CD14-positive monocyte (primary cell): ENCODE measurements at regions not wholly inside any gene's neighbourhood (a gene's known extent, or its start where the extent isn't known, plus 50 kb on each side); places are given as distances from the start of the nearest gene placed in this dataset.

Source experiments
- DNase-seq, 3 donors: peaks; one replicate each; pipeline ENCODE4 v3.0.0-alpha.2; 2011 to 2022
- H2AFZ ChIP-seq: 2 replicates; pipeline ENCODE4 v1.6.0; 2012; ENCODE audit warnings: mild to moderate bottlenecking, low read depth, low read length, inconsistent platforms; ENCODE audit not compliant: insufficient read depth, poor library complexity, severe bottlenecking
- H3K27ac ChIP-seq, 2 donors: 1 replicate in 1 of 2; 2 replicates in 1 of 2; pipeline ENCODE4 v1.5.1; 2012 to 2013; ENCODE audit warnings: low read length in 2 of 2, control low read depth in 1 of 2, inconsistent platforms in 1 of 2, low read depth in 1 of 2, mild to moderate bottlenecking in 1 of 2
- H3K27me3 ChIP-seq, 2 donors: one replicate each; pipeline versions ENCODE4 v1.6.0 to v1.6.1; 2011 to 2013; ENCODE audit warnings: low read length in 2 of 2; ENCODE audit not compliant: control insufficient read depth in 2 of 2, insufficient read depth in 2 of 2
- H3K36me3 ChIP-seq, 2 donors: replicated peaks in 1 of 2; 1 replicate in 1 of 2; 2 replicates in 1 of 2; pipeline versions ENCODE4 v1.5.1 to v1.6.1; 2012 to 2013; ENCODE audit warnings: low read length in 2 of 2, control low read depth in 1 of 2, inconsistent platforms in 1 of 2, mild to moderate bottlenecking in 1 of 2; ENCODE audit not compliant: insufficient read depth in 2 of 2, control insufficient read depth in 1 of 2
- H3K4me1 ChIP-seq, 2 donors: 1 replicate in 1 of 2; 2 replicates in 1 of 2; pipeline versions ENCODE4 v1.5.1 to v1.6.1; 2012 to 2013; ENCODE audit warnings: low read length in 2 of 2, control low read depth in 1 of 2, inconsistent platforms in 1 of 2, mild to moderate bottlenecking in 1 of 2, moderate library complexity in 1 of 2; ENCODE audit not compliant: insufficient read depth in 2 of 2, control insufficient read depth in 1 of 2
- H3K4me2 ChIP-seq: replicated peaks from 2 replicates; pipeline ENCODE3; 2012; ENCODE audit warnings: low read length, moderate library complexity, mild to moderate bottlenecking; ENCODE audit not compliant: poor library complexity, severe bottlenecking; ENCODE audit errors: extremely low read depth
- H3K4me3 ChIP-seq, 3 experiments: fragments of 200-600 bp in 1 of 3; sonication (generic) in 1 of 3; replicated peaks in 1 of 3; 1 replicate in 2 of 3; 2 replicates in 1 of 3; pipeline ENCODE4 v1.5.1; 2011 to 2013; ENCODE audit warnings: low read length in 3 of 3, mild to moderate bottlenecking in 3 of 3, control low read depth in 2 of 3, low read depth in 2 of 3, inconsistent platforms in 1 of 3, moderate library complexity in 1 of 3
- H3K79me2 ChIP-seq: 2 replicates; pipeline ENCODE4 v1.6.0; 2012; ENCODE audit warnings: mild to moderate bottlenecking, control low read depth, inconsistent platforms, low read length, moderate library complexity; ENCODE audit not compliant: insufficient read depth
- H3K9ac ChIP-seq: 2 replicates; pipeline ENCODE4 v1.6.0; 2017; ENCODE audit warnings: low read length, mild to moderate bottlenecking; ENCODE audit not compliant: insufficient read depth, poor library complexity, severe bottlenecking
- H3K9me3 ChIP-seq, 2 donors: replicated peaks in 1 of 2; 1 replicate in 1 of 2; 2 replicates in 1 of 2; pipeline versions ENCODE4 v1.5.1 to v1.6.1; 2012 to 2013; ENCODE audit warnings: low read length in 2 of 2, control low read depth in 1 of 2; ENCODE audit not compliant: control insufficient read depth in 1 of 2, insufficient read depth in 1 of 2
- H4K20me1 ChIP-seq: 2 replicates; pipeline ENCODE4 v1.6.0; 2012; ENCODE audit warnings: mild to moderate bottlenecking, low read length, control low read depth, moderate library complexity; ENCODE audit not compliant: insufficient read depth
- H3K27ac Mint-ChIP-seq, 7 donors: one replicate each; pipeline ENCODE4 v1.8.0; 2020; ENCODE audit warnings: mild to moderate bottlenecking in 7 of 7, mixed read lengths in 7 of 7, moderate library complexity in 6 of 7, inconsistent platforms in 2 of 7
- H3K27me3 Mint-ChIP-seq, 3 donors: one replicate each; pipeline ENCODE4 v1.8.0; 2021 to 2022; ENCODE audit warnings: low read depth in 3 of 3, mild to moderate bottlenecking in 3 of 3, mixed read lengths in 3 of 3, moderate library complexity in 3 of 3, inconsistent platforms in 1 of 3
- H3K36me3 Mint-ChIP-seq, 2 donors: one replicate each; pipeline ENCODE4 v1.8.0; 2020; ENCODE audit warnings: mixed read lengths in 2 of 2, inconsistent platforms in 1 of 2, mild to moderate bottlenecking in 1 of 2
- H3K4me1 Mint-ChIP-seq: one replicate; pipeline ENCODE4 v1.8.0; 2020; ENCODE audit warnings: mild to moderate bottlenecking, mixed read lengths
- H3K4me3 Mint-ChIP-seq, 2 donors: one replicate each; pipeline ENCODE4 v1.8.0; 2020; ENCODE audit warnings: mild to moderate bottlenecking in 2 of 2, mixed read lengths in 2 of 2, moderate library complexity in 1 of 2
- H3K9me3 Mint-ChIP-seq, 7 donors: one replicate each; pipeline ENCODE4 v1.8.0; 2020 to 2022; ENCODE audit warnings: mixed read lengths in 7 of 7, mild to moderate bottlenecking in 6 of 7, moderate library complexity in 6 of 7, inconsistent platforms in 2 of 7
- CTCF ChIP-seq: fragments of 200-600 bp; IDR thresholded peaks from one replicate; pipeline ENCODE4 v1.8.0; 2022; ENCODE audit warnings: antibody characterized with exemption, mild to moderate bottlenecking
- WGBS: methylation state at CpG from one replicate; pipeline ENCODE4 v1.1.5; 2013; ENCODE audit warnings: missing lambda C conversion rate; ENCODE audit not compliant: insufficient coverage; 5-methylcytosine and 5-hydroxymethylcytosine counted together
- intact Hi-C, 2 donors: fragments of 100-400 bp; cut with micrococcal nuclease; formaldehyde crosslinking; loops; one replicate each; pipeline versions ENCODE4 v1.15.0 to v1.15.1; 2023

- 100% methylated on average over 2 of the region's 3 CpGs for WGBS
- no peak for TF ChIP-seq CTCF
Measured at GRCh38 chr12:102540815-102541385, 60.5 kb upstream of the IGF1 start.

DNA sequence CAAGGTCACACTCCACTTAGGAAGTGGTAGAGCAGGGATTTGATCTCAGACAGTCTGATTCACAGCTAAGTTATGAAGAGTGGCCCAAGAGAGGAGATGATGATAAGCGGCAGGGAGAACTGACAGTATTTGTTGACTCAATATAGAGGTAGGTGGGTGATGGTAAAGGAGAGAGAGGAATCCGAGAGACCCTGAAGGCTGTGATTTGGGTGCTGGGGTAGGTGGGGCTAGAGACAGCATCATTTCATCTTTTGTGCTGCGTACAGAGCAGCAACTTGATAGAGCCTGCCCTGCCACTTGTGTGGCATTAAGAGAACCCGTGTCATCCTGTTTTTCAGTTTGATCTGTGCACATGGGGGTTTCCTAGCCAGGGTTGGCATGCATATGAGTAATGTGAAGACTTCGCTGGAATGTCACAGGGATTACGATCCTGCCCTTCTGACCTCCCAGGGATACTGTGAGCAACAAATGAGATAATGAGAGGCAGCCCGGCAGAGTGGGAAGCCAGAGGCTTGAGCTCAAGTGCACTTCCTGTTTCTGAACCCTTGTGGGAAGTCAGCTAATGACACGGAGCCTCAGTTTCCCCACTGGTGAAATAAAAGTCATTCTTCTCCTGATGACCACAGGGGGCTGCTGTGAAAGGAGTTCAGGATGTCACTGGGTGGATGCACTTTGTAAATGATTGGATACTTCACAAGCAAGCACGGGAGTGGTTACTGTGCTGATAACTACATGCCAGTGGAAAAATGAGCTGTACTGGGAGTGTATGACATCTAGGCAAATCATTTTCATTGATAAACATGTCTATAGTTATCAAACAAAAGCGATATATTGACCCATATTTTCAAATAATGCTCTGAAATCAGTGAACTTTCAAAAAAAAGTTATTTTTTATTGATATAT is 59.5 kb upstream of the IGF1 start:
- H3K4me3 Mint-ChIP-seq: peak overlapping the region in 1 of 2 donors; percentile 5
- Histone ChIP-seq H3K9ac (no peak overlapping the region), H2AFZ (no peak overlapping the region), H3K4me2 (no peak overlapping the region), H4K20me1 (no peaks in the 10 kb centered on the region), H3K36me3 (no peaks in the 10 kb centered on the region), H3K27me3 (no peaks in the 10 kb centered on the region), H3K4me1 (no peaks in the 10 kb centered on the region), H3K4me3 (no peak overlapping the region), H3K9me3 (no peaks in the 10 kb centered on the region), H3K27ac (no peak overlapping the region), H3K79me2 (no peaks in the 10 kb centered on the region)
- peaks cover 5 to 19% (median 12%) of the 10 kb centered on the region in 3 donors for H3K27me3 Mint-ChIP-seq
- DNase-seq: peak in 1 of 3 donors; percentile 30
- no peaks in the 10 kb centered on the region for H3K36me3 Mint-ChIP-seq
- no peaks in the 10 kb centered on the region for H3K9me3 Mint-ChIP-seq
- H3K27ac Mint-ChIP-seq: peak overlapping the region in 1 of 7 donors; percentile 31
- WGBS: 82% methylated on average over 8 of the region's 10 CpGs
- intact Hi-C loops: no loop called here
- H3K4me1 Mint-ChIP-seq: no peaks in the 10 kb centered on the region
- no peak for TF ChIP-seq CTCF

More at GRCh38 chr12:102540815-102541385, 60.5 kb upstream of the IGF1 start:
- Histone ChIP-seq H3K36me3 (no peaks in the 10 kb centered on the region), H3K79me2 (no peaks in the 10 kb centered on the region), H3K27ac (no peak overlapping the region), H3K9ac (no peak overlapping the region), H2AFZ (no peak overlapping the region), H3K27me3 (no peaks in the 10 kb centered on the region), H3K9me3 (no peaks in the 10 kb centered on the region), H3K4me2 (no peak overlapping the region), H3K4me1 (no peaks in the 10 kb centered on the region), H4K20me1 (no peaks in the 10 kb centered on the region), H3K4me3 (no peak overlapping the region)
- Mint-ChIP-seq H3K9me3 (no peaks in the 10 kb centered on the region), H3K4me1 (no peaks in the 10 kb centered on the region), H3K36me3 (no peaks in the 10 kb centered on the region), H3K27ac (no peak overlapping the region), H3K27me3 (peaks cover 6 to 20% (median 12%) of the 10 kb centered on the region in 3 donors), H3K4me3 (no peak overlapping the region)
- no peak for DNase-seq
- intact Hi-C loops: no loop called here
